A673 (cell line): ENCODE measurements at regions not wholly inside any gene's neighbourhood (a gene's known extent, or its start where the extent isn't known, plus 50 kb on each side); places are given as distances from the start of the nearest gene placed in this dataset.

Experiments used
- BruUV-seq: library from RNA; stranded (reverse); fragments of 400-500 nt; replicated peaks from 2 replicates; lab custom pipeline; 2021; lab: Mats Ljungman, UMichigan
- CTCF ChIA-PET: fragments of 300-600 bp; sonication (Branson Sonifier 250); formaldehyde crosslinking; loops from one replicate; lab custom pipeline; 2022; ENCODE audit warnings: antibody characterized with exemption; lab: Charles Lee
- POLR2A ChIA-PET: fragments of 300-600 bp; sonication (Branson Sonifier 250); formaldehyde crosslinking; loops from one replicate; lab custom pipeline; 2022; ENCODE audit warnings: antibody characterized with exemption; ENCODE audit not compliant: low non-redundant PET; lab: Charles Lee
- DNase-seq: peaks from one replicate; pipeline ENCODE4 v3.0.0-alpha.2; 2015; ENCODE audit warnings: low spot score
- H3K27ac ChIP-seq: fragments of 200-600 bp; sonication (generic); 2 replicates; pipeline ENCODE4 v1.5.1; 2016; ENCODE audit warnings: mixed run types, low read depth, mild to moderate bottlenecking, mixed read lengths, antibody characterized with exemption, low read length; ENCODE audit not compliant: poor library complexity, severe bottlenecking
- H3K27me3 ChIP-seq: fragments of 200-600 bp; sonication (generic); replicated peaks from 2 replicates; pipeline ENCODE4 v1.6.1; 2017; ENCODE audit warnings: mixed run types, low read depth, mild to moderate bottlenecking, mixed read lengths, antibody characterized with exemption, low read length; ENCODE audit not compliant: insufficient read depth, poor library complexity
- H3K36me3 ChIP-seq: fragments of 200-600 bp; sonication (generic); 2 replicates; pipeline ENCODE4 v1.6.1; 2016; ENCODE audit warnings: mixed run types, mild to moderate bottlenecking, mixed read lengths, antibody characterized with exemption, low read length; ENCODE audit not compliant: insufficient read depth, poor library complexity, severe bottlenecking
- H3K4me1 ChIP-seq: fragments of 200-600 bp; sonication (generic); 2 replicates; pipeline ENCODE4 v1.6.1; 2017; ENCODE audit warnings: mixed run types, mild to moderate bottlenecking, mixed read lengths, antibody characterized with exemption, low read length; ENCODE audit not compliant: insufficient read depth, poor library complexity, severe bottlenecking
- H3K4me3 ChIP-seq: fragments of 200-600 bp; sonication (generic); 2 replicates; pipeline ENCODE4 v1.5.1; 2016; ENCODE audit warnings: low read depth, mixed run types, mild to moderate bottlenecking, mixed read lengths, low read length; ENCODE audit not compliant: poor library complexity, severe bottlenecking
- H3K9me3 ChIP-seq: fragments of 200-600 bp; sonication (generic); 2 replicates; pipeline ENCODE4 v1.6.1; 2016; ENCODE audit warnings: mixed run types, low read depth, mild to moderate bottlenecking, mixed read lengths, antibody characterized with exemption, low read length; ENCODE audit not compliant: poor library complexity, severe bottlenecking
- EZH2 ChIP-seq: fragments of 200-600 bp; sonication (generic); IDR thresholded peaks from 2 replicates; pipeline ENCODE4 v1.6.1; 2017; ENCODE audit warnings: borderline replicate concordance, low read depth, mild to moderate bottlenecking, mixed read lengths, antibody characterized with exemption, low read length; ENCODE audit not compliant: poor library complexity, severe bottlenecking
- intact Hi-C: fragments of 100-400 bp; cut with micrococcal nuclease; formaldehyde crosslinking; loops from one replicate; pipeline ENCODE4 v1.10.0; 2022; ENCODE audit not compliant: unreplicated experiment
- TF ChIP-seq, protein P1 (sequence below): fragments of 300-800, 200-600 bp; sonication (generic); conservative IDR thresholded peaks from 2 replicates; pipeline ENCODE4 v1.5.1; 2017; ENCODE audit warnings: low read depth, mild to moderate bottlenecking, antibody characterized with exemption, low read length, moderate library complexity, mixed read lengths

DNA sequence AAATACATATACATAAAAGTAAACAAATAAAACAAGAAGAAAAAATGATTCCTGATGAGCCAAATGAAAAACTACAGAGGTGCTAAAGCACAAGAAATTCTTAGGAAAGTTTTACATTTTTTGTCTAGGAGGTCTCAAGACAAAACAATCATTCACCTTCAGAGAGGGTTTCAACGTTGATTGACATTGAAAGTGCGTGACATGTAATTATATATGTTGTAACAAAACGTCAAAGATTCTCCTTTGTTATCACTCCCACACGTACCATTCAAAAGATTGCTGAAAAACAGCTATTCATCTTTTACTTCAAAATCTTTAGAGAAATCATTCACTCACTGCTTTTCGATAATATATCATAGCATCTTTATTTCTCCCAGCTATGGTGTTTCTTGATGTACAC is 375.9 kb downstream of the NEBL start:
- H3K36me3 ChIP-seq = no peaks in the 10 kb centered on the region
- POLR2A ChIA-PET = no interaction called here
- no peaks in the 10 kb centered on the region for H3K9me3 ChIP-seq
- no peak for DNase-seq
- no peaks in the 10 kb centered on the region for H3K27me3 ChIP-seq
- BruUV-seq = no TSS peak
- no peak overlapping the region for H3K4me3 ChIP-seq
- TF ChIP-seq EZH2 = no peak
- TF ChIP-seq, protein P1, sequence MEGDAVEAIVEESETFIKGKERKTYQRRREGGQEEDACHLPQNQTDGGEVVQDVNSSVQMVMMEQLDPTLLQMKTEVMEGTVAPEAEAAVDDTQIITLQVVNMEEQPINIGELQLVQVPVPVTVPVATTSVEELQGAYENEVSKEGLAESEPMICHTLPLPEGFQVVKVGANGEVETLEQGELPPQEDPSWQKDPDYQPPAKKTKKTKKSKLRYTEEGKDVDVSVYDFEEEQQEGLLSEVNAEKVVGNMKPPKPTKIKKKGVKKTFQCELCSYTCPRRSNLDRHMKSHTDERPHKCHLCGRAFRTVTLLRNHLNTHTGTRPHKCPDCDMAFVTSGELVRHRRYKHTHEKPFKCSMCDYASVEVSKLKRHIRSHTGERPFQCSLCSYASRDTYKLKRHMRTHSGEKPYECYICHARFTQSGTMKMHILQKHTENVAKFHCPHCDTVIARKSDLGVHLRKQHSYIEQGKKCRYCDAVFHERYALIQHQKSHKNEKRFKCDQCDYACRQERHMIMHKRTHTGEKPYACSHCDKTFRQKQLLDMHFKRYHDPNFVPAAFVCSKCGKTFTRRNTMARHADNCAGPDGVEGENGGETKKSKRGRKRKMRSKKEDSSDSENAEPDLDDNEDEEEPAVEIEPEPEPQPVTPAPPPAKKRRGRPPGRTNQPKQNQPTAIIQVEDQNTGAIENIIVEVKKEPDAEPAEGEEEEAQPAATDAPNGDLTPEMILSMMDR = no peak
- intact Hi-C loops = no loop called here
- CTCF ChIA-PET = no interaction called here
- H3K27ac ChIP-seq = no peak overlapping the region
- no peaks in the 10 kb centered on the region for H3K4me1 ChIP-seq

DNA sequence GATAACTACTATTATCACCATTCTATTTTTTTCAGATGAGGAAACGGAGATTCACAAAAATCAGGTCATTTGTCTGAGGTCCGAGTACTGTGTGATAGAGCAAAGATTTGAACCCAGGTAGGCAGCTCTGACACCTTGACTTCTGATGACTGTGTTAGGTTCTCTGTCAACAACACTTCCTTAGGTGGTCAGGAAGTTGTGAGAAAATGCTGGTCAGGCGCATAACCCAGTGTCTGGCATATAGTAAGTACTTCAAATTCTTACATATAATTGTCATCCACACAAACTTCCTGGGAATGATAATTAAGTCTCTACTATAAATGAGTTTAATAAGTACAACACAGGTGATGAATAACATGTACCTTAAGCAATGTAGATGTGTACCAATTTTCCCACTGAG is 381.5 kb downstream of the NEBL start:
- Histone ChIP-seq H3K36me3 (no peaks in the 10 kb centered on the region), H3K27me3 (no peaks in the 10 kb centered on the region), H3K4me1 (no peaks in the 10 kb centered on the region), H3K27ac (no peak overlapping the region), H3K9me3 (no peaks in the 10 kb centered on the region), H3K4me3 (no peak overlapping the region)
- ChIA-PET CTCF (no interaction called here), POLR2A (no interaction called here)
- TF ChIP-seq, protein P1 = no peak
- no peak for TF ChIP-seq EZH2
- DNase-seq = no peak
- intact Hi-C loops = no loop called here
- BruUV-seq = no TSS peak

- no peak for DNase-seq
- Histone ChIP-seq H3K36me3 (no peaks in the 10 kb centered on the region), H3K27me3 (no peaks in the 10 kb centered on the region), H3K27ac (no peak overlapping the region), H3K9me3 (peaks cover 3% of the 10 kb centered on the region), H3K4me3 (no peak overlapping the region), H3K4me1 (no peaks in the 10 kb centered on the region)
- TF ChIP-seq, protein P1 = no peak
- no peak for TF ChIP-seq EZH2
- ChIA-PET POLR2A (no interaction called here), CTCF (no interaction called here)
- intact Hi-C loops = no loop called here
- BruUV-seq = no TSS peak
These were observed 384.5 kb downstream of the NEBL start for GRCh38 chr10:20512631-20513030.
